ENCODE measurements at regions not wholly inside any gene's neighbourhood (a gene's known extent, or its start where the extent isn't known, plus 50 kb on each side); places are given as distances from the start of the nearest gene placed in this dataset.
"Not testable (repeated sequence)": the region's sequence is repeated elsewhere in the genome, so short reads cannot be mapped to it uniquely, and the experiment has no call there.

- H3K4me3 ChIP-seq (ENCODE audit: low read depth, low read length) = no peak overlapping the region
- no peak for DNase-seq (ENCODE audit: low read depth)
- TF ChIP-seq CTCF (conservative IDR thresholded peaks at IDR 0.05; ENCODE audit: low read depth, low read length) = no peak
Measured at GRCh38 chr1:104235141-104235540, 485.4 kb downstream of the AMY1C start.

DNA sequence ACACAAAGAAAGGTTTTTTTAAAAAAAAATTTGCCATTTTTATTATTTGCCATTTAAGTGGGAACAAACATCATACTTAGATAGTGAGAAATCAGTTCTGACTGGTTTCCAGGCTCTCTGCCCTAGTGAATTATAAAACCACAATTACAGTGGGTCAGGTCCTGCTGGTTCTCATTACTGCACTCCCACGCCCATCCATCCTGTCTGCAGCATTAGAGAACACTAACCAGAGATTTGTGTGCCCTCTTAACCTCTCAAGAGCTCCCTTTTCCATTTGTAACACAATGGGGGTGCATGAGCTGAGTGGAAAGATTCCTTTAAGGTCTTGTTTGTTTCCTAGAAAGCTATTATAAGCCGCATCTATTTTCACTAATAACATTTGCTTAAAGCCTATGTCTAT lies 489.3 kb downstream of the AMY1C start:
- DNase-seq (ENCODE audit: low read depth) = no peak
- no peak overlapping the region for H3K4me3 ChIP-seq (ENCODE audit: low read depth, low read length)
- TF ChIP-seq CTCF (conservative IDR thresholded peaks at IDR 0.05; ENCODE audit: low read depth, low read length) = no peak

GRCh38 chr1:104248385-104248784 lies 498.7 kb downstream of the AMY1C start:
- TF ChIP-seq CTCF (conservative IDR thresholded peaks at IDR 0.05; ENCODE audit: low read depth, low read length) = no peak
- no peak for DNase-seq (ENCODE audit: low read depth)
- H3K4me3 ChIP-seq (ENCODE audit: low read depth, low read length) = no peak overlapping the region

DNA sequence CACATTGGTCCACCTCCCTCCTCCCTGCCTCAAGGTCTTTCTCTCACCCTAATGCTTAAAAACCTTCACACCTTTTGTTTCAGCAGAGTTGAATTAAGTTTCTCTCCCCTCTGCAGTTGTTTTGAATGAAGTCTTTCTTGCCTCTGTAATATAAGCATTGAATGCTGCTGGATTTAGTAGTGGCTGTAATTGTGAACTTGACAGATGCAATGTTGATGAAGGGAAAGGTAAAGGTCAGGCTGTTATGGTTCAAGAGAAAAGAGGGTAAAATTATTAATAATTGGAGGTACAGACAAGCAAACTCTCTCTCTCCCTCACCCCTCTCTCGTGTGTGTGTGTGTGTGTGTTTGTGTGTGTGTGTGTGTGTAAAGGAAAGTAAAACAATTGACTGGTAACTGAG lies 509.8 kb downstream of the AMY1C start:
- no peak for TF ChIP-seq CTCF (conservative IDR thresholded peaks at IDR 0.05; ENCODE audit: low read depth, low read length)
- no peak for DNase-seq (ENCODE audit: low read depth)
- no peak overlapping the region for H3K4me3 ChIP-seq (ENCODE audit: low read depth, low read length)

DNA sequence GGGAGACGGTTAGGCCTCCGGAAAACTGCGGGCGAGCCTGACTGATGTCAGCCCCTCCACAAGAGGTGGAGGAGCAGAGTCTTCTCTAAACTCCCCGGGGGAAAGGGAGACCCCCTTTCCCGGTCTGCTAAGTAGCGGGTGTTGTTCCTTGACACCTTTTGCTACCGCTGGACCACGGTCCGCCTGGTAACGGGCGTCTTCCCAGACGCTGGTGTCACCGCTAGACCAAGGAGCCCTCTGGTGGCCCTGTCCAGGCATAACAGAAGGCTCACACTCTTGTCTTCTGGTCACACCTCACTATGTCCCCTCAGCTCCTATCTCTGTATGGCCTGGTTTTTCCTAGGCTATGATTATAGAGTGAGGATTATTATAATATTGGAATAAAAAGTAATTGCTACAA lies 513.4 kb downstream of the AMY1C start:
- not testable (repeated sequence) for DNase-seq (ENCODE audit: low read depth); H3K4me3 ChIP-seq (ENCODE audit: low read depth, low read length)

- DNase-seq (ENCODE audit: low read depth) = no peak
- TF ChIP-seq CTCF (conservative IDR thresholded peaks at IDR 0.05; ENCODE audit: low read depth, low read length) = no peak
Measured at GRCh38 chr1:104264521-104264920, 514.8 kb downstream of the AMY1C start.

DNA sequence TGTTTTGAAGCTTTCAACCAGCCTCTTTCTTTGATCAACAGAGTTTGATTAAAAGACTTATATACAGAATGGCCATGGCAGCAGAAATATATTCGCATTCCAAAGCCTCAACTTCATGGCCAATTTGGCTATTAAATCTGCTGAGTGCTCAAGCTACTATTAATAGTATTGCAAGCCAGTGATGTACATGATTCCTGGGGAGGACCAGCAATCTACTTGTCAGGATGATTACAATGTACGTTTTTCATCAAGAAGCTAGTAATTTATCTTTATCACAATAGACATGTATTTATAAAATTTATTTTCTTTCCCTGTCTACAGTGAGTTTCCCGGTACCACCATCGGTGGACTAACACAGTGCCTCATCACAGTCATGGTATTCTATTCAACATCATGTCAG lies 515.5 kb downstream of the AMY1C start:
- TF ChIP-seq CTCF (conservative IDR thresholded peaks at IDR 0.05; ENCODE audit: low read depth, low read length) = no peak
- no peak overlapping the region for H3K4me3 ChIP-seq (ENCODE audit: low read depth, low read length)
- no peak for DNase-seq (ENCODE audit: low read depth)

More at GRCh38 chr1:104264521-104264920, 514.8 kb downstream of the AMY1C start:
- H3K4me3 ChIP-seq (ENCODE audit: low read depth, low read length) = no peak overlapping the region

DNA sequence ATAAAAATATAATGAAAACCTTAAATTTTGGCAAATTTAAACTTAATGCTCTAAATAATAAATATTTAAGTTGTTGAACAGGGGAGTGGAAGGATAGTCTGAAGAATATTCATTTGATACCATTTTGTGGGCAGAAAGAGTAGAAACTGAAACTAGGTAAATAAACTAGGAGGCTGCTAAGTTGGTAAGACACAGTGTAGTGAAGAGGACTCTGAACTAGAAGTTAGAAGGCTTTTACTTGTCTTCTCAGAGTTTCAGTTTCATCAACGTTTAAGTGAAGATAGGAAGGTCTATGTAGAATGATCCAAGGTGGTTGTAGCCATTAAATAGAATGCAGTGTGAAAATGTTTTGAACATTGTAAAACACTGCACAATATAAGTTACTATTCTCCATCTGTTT lies 516.9 kb downstream of the AMY1C start:
- no peak overlapping the region for H3K4me3 ChIP-seq (ENCODE audit: low read depth, low read length)
- DNase-seq (ENCODE audit: low read depth) = no peak
- no peak for TF ChIP-seq CTCF (conservative IDR thresholded peaks at IDR 0.05; ENCODE audit: low read depth, low read length)

DNA sequence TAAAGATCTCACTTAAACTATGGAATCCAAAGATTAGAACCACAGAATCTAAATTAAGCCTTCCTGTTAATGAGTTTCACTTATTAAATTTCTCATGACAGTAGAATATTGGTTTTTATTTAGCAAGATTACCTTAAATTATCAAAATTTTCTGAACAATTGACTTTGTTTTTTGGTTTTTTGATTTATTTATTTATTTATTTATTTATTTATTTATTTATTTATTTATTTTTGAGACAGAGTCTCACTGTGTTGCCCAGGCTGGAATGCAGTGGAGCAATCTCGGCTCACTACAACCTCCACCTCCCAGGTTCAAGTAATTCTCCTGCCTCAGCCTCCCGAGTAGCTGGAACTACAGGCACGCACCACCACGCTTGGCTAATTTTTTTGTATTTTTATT lies 538.6 kb downstream of the AMY1C start:
- DNase-seq (ENCODE audit: low read depth); H3K4me3 ChIP-seq (ENCODE audit: low read depth, low read length): not testable (repeated sequence)
